Calu3 (cell line): ENCODE measurements at regions not wholly inside any gene's neighbourhood (a gene's known extent, or its start where the extent isn't known, plus 50 kb on each side); places are given as distances from the start of the nearest gene placed in this dataset.

Experiments used
- BruUV-seq: library from RNA; stranded (reverse); fragments of 400-500 nt; replicated peaks from 2 replicates; lab custom pipeline; 2021; lab: Mats Ljungman, UMichigan
- CTCF ChIA-PET: fragments of 300-600 bp; sonication (Branson Sonifier 250); formaldehyde crosslinking; loops from one replicate; lab custom pipeline; 2022; ENCODE audit warnings: antibody characterized with exemption; lab: Charles Lee
- DNase-seq: peaks from one replicate; pipeline ENCODE4 v3.0.0; 2022
- H3K27ac Mint-ChIP-seq: one replicate; pipeline ENCODE4 v1.8.0; 2022; ENCODE audit warnings: mixed read lengths; ENCODE audit not compliant: unreplicated experiment
- H3K27me3 Mint-ChIP-seq: one replicate; pipeline ENCODE4 v1.8.0; 2022; ENCODE audit warnings: mixed read lengths; ENCODE audit not compliant: unreplicated experiment
- H3K36me3 Mint-ChIP-seq: one replicate; pipeline ENCODE4 v1.8.0; 2022; ENCODE audit warnings: mild to moderate bottlenecking, moderate library complexity, mixed read lengths; ENCODE audit not compliant: insufficient read depth, unreplicated experiment
- H3K4me1 Mint-ChIP-seq: one replicate; pipeline ENCODE4 v1.8.0; 2022; ENCODE audit warnings: mild to moderate bottlenecking, low read depth, mixed read lengths; ENCODE audit not compliant: unreplicated experiment
- H3K4me3 Mint-ChIP-seq: one replicate; pipeline ENCODE4 v1.8.0; 2022; ENCODE audit warnings: mild to moderate bottlenecking, low read depth, moderate library complexity, mixed read lengths; ENCODE audit not compliant: unreplicated experiment
- H3K9me3 Mint-ChIP-seq: one replicate; pipeline ENCODE4 v1.8.0; 2022; ENCODE audit warnings: low read depth, mixed read lengths; ENCODE audit not compliant: unreplicated experiment
- CTCF ChIP-seq: fragments of 200-600 bp; IDR thresholded peaks from one replicate; pipeline ENCODE4 v1.8.0; 2022; ENCODE audit warnings: antibody characterized with exemption; ENCODE audit not compliant: unreplicated experiment
- intact Hi-C: fragments of 100-400 bp; cut with micrococcal nuclease; formaldehyde crosslinking; loops from one replicate; pipeline ENCODE4 v1.10.0; 2022; ENCODE audit not compliant: unreplicated experiment

GRCh38 chr7:63114371-63114985 lies 884.2 kb upstream of the ZNF722 start:
- Mint-ChIP-seq H3K27me3 (no peaks in the 10 kb centered on the region), H3K4me3 (no peak overlapping the region), H3K27ac (no peak overlapping the region), H3K36me3 (no peaks in the 10 kb centered on the region), H3K4me1 (no peaks in the 10 kb centered on the region), H3K9me3 (peaks cover 3% of the 10 kb centered on the region)
- no TSS peak for BruUV-seq
- intact Hi-C loops: no loop called here
- no peak for DNase-seq
- CTCF ChIA-PET: no interaction called here
- no peak for TF ChIP-seq CTCF
